SJSA1 (cell line): ENCODE measurements at regions not wholly inside any gene's neighbourhood (a gene's known extent, or its start where the extent isn't known, plus 50 kb on each side); places are given as distances from the start of the nearest gene placed in this dataset.
"Not testable (repeated sequence)": the region's sequence is repeated elsewhere in the genome, so short reads cannot be mapped to it uniquely, and the experiment has no call there.

Experiments
- DNase-seq, 2 experiments: peaks; one replicate each; pipeline ENCODE4 v3.0.0-alpha.2; 2015 to 2020; ENCODE audit warnings: low spot score in 2 of 2, low read depth in 1 of 2
- H3K27ac ChIP-seq: fragments of 250-450 bp; sonication (Bioruptor Pico); 2 replicates; pipeline ENCODE4 v1.5.1; 2020; ENCODE audit warnings: mild to moderate bottlenecking, moderate library complexity
- H3K27me3 ChIP-seq: fragments of 250-450 bp; sonication (Bioruptor Pico); replicated peaks from 2 replicates; pipeline ENCODE4 v1.5.1; 2020; ENCODE audit warnings: mild to moderate bottlenecking, moderate library complexity
- H3K36me3 ChIP-seq: fragments of 250-450 bp; sonication (Bioruptor Pico); 2 replicates; pipeline ENCODE4 v1.5.1; 2020; ENCODE audit warnings: mild to moderate bottlenecking
- H3K4me1 ChIP-seq: fragments of 250-450 bp; sonication (Bioruptor Pico); replicated peaks from 2 replicates; pipeline ENCODE4 v1.6.1; 2021; ENCODE audit warnings: mild to moderate bottlenecking
- H3K4me3 ChIP-seq: fragments of 250-450 bp; sonication (Bioruptor Pico); 2 replicates; pipeline ENCODE4 v1.5.1; 2020; ENCODE audit warnings: mild to moderate bottlenecking
- H3K9me3 ChIP-seq: fragments of 250-450 bp; sonication (Bioruptor Pico); replicated peaks from 2 replicates; pipeline ENCODE4 v1.5.1; 2020; ENCODE audit warnings: mild to moderate bottlenecking

GRCh38 chr16:86229866-86230656, 280.3 kb upstream of the FOXF1 start:
- H3K4me1 ChIP-seq = peaks cover 83% of the 10 kb centered on the region
- DNase-seq = peak in 1 of 2 experiments; percentile 33
- H3K9me3 ChIP-seq = no peaks in the 10 kb centered on the region
- no peak overlapping the region for H3K27ac ChIP-seq
- no peaks in the 10 kb centered on the region for H3K36me3 ChIP-seq
- H3K27me3 ChIP-seq = no peaks in the 10 kb centered on the region
- H3K4me3 ChIP-seq = no peak overlapping the region

GRCh38 chr16:86231321-86231995, 278.9 kb upstream of the FOXF1 start:
- Histone ChIP-seq H3K4me3 (no peak overlapping the region), H3K4me1 (peaks cover 69% of the 10 kb centered on the region), H3K27ac (peak overlapping the region; percentile 98), H3K9me3 (no peaks in the 10 kb centered on the region), H3K27me3 (no peaks in the 10 kb centered on the region), H3K36me3 (no peaks in the 10 kb centered on the region)
- DNase-seq = peak; percentile 89 to 90

- H3K9me3 ChIP-seq = no peaks in the 10 kb centered on the region
- H3K27ac ChIP-seq = peak overlapping the region; percentile 98
- H3K27me3 ChIP-seq = no peaks in the 10 kb centered on the region
Measured at GRCh38 chr16:86231996-86232350, 278.4 kb upstream of the FOXF1 start.

GRCh38 chr16:86232496-86232895, 277.8 kb upstream of the FOXF1 start:
- DNase-seq = peak; percentile 95 to 99

More at GRCh38 chr16:86231996-86232350, 278.4 kb upstream of the FOXF1 start:
- DNase-seq = peak in 1 of 2 experiments; percentile 84
- H3K4me3 ChIP-seq = no peak overlapping the region
- no peaks in the 10 kb centered on the region for H3K36me3 ChIP-seq
- H3K4me1 ChIP-seq = peaks cover 64% of the 10 kb centered on the region

GRCh38 chr16:86233506-86233905, 276.8 kb upstream of the FOXF1 start:
- DNase-seq = peak in 1 of 2 experiments; percentile 56
- H3K27ac ChIP-seq, H3K9me3 ChIP-seq, H3K27me3 ChIP-seq, H3K36me3 ChIP-seq, H3K4me3 ChIP-seq: not testable (repeated sequence)
- H3K4me1 ChIP-seq = peaks cover 50% of the 10 kb centered on the region

More at GRCh38 chr16:86232496-86232895, 277.8 kb upstream of the FOXF1 start:
- no peaks in the 10 kb centered on the region for H3K9me3 ChIP-seq
- H3K4me1 ChIP-seq = peaks cover 59% of the 10 kb centered on the region
- H3K36me3 ChIP-seq = no peaks in the 10 kb centered on the region
- peak overlapping the region; percentile 98 for H3K27ac ChIP-seq
- no peak overlapping the region for H3K4me3 ChIP-seq
- H3K27me3 ChIP-seq = no peaks in the 10 kb centered on the region

- no peaks in the 10 kb centered on the region for H3K9me3 ChIP-seq
- no peak for DNase-seq
- no peak overlapping the region for H3K4me3 ChIP-seq
- H3K27me3 ChIP-seq = no peaks in the 10 kb centered on the region
- 0 out of 2 replicates have a peak overlapping the region, but pooled peaks have one; percentile 62 for H3K27ac ChIP-seq
- peaks cover 35% of the 10 kb centered on the region for H3K4me1 ChIP-seq
- H3K36me3 ChIP-seq = no peaks in the 10 kb centered on the region
Measured at GRCh38 chr16:86239381-86239780, 270.9 kb upstream of the FOXF1 start.

GRCh38 chr16:86240716-86241363, 269.5 kb upstream of the FOXF1 start:
- H3K27ac ChIP-seq = peak overlapping the region; percentile 62
- H3K27me3 ChIP-seq = no peaks in the 10 kb centered on the region
- H3K4me3 ChIP-seq = peak overlapping the region; percentile 5
- H3K4me1 ChIP-seq = peaks cover 35% of the 10 kb centered on the region
- DNase-seq = peak in 1 of 2 experiments; percentile 78
- no peaks in the 10 kb centered on the region for H3K9me3 ChIP-seq
- no peaks in the 10 kb centered on the region for H3K36me3 ChIP-seq

- no peaks in the 10 kb centered on the region for H3K36me3 ChIP-seq
- no peaks in the 10 kb centered on the region for H3K27me3 ChIP-seq
- H3K9me3 ChIP-seq = no peaks in the 10 kb centered on the region
Measured at GRCh38 chr16:86241681-86242080, 268.6 kb upstream of the FOXF1 start.

GRCh38 chr16:86242244-86243122, 267.8 kb upstream of the FOXF1 start:
- no peaks in the 10 kb centered on the region for H3K36me3 ChIP-seq
- peaks cover 35% of the 10 kb centered on the region for H3K4me1 ChIP-seq
- DNase-seq = peak in 1 of 2 experiments; percentile 36
- H3K27me3 ChIP-seq = no peaks in the 10 kb centered on the region
- H3K27ac ChIP-seq = peak overlapping the region; percentile 62
- no peaks in the 10 kb centered on the region for H3K9me3 ChIP-seq
- H3K4me3 ChIP-seq = no peak overlapping the region

More at GRCh38 chr16:86241681-86242080, 268.6 kb upstream of the FOXF1 start:
- H3K4me1 ChIP-seq = peaks cover 35% of the 10 kb centered on the region
- H3K4me3 ChIP-seq = no peak overlapping the region
- peak in 1 of 2 experiments; percentile 42 for DNase-seq
- peak overlapping the region; percentile 62 for H3K27ac ChIP-seq

- Histone ChIP-seq H3K36me3 (no peaks in the 10 kb centered on the region), H3K9me3 (no peaks in the 10 kb centered on the region), H3K4me1 (peaks cover 35% of the 10 kb centered on the region), H3K27me3 (no peaks in the 10 kb centered on the region), H3K4me3 (no peak overlapping the region), H3K27ac (no peak overlapping the region)
- no peak for DNase-seq
Measured at GRCh38 chr16:86243123-86243473, 267.2 kb upstream of the FOXF1 start.

- Histone ChIP-seq H3K27me3 (no peaks in the 10 kb centered on the region), H3K4me3 (no peak overlapping the region), H3K27ac (peak overlapping the region; percentile 6; the same call in 1 of the 2 replicates), H3K9me3 (no peaks in the 10 kb centered on the region), H3K4me1 (peaks cover 35% of the 10 kb centered on the region), H3K36me3 (no peaks in the 10 kb centered on the region)
- no peak for DNase-seq
Measured at GRCh38 chr16:86243571-86244154, 266.7 kb upstream of the FOXF1 start.

- H3K4me3 ChIP-seq = no peak overlapping the region
- H3K36me3 ChIP-seq = no peaks in the 10 kb centered on the region
- H3K4me1 ChIP-seq = peaks cover 35% of the 10 kb centered on the region
- H3K27me3 ChIP-seq = no peaks in the 10 kb centered on the region
- H3K27ac ChIP-seq = peak overlapping the region; percentile 6; the same call in 1 of the 2 replicates
- DNase-seq = peak in 1 of 2 experiments; percentile 43
- no peaks in the 10 kb centered on the region for H3K9me3 ChIP-seq
Measured at GRCh38 chr16:86244158-86244557, 266.2 kb upstream of the FOXF1 start.

- Histone ChIP-seq H3K4me3 (no peak overlapping the region), H3K36me3 (no peaks in the 10 kb centered on the region), H3K4me1 (peaks cover 29% of the 10 kb centered on the region), H3K27ac (no peak overlapping the region), H3K27me3 (no peaks in the 10 kb centered on the region), H3K9me3 (no peaks in the 10 kb centered on the region)
- no peak for DNase-seq
Measured at GRCh38 chr16:86244936-86245335, 265.4 kb upstream of the FOXF1 start.
